ENCODE measurements at regions not wholly inside any gene's neighbourhood (a gene's known extent, or its start where the extent isn't known, plus 50 kb on each side); places are given as distances from the start of the nearest gene placed in this dataset.

- H3K4me3 ChIP-seq (ENCODE audit: low read depth, low read length), result no peak overlapping the region
- TF ChIP-seq CTCF (IDR thresholded peaks at IDR 0.05; ENCODE audit: control insufficient read depth, extremely low read depth, insufficient read depth), result no peak
- no peak for DNase-seq (ENCODE audit: low read depth)
Observed at GRCh38 chr1:213519098-213519497, 468.1 kb downstream of the RPS6KC1 start.

GRCh38 chr1:213521206-213521605 is 466.6 kb upstream of the PROX1 start:
- DNase-seq (ENCODE audit: low read depth), result no peak
- no peak overlapping the region for H3K4me3 ChIP-seq (ENCODE audit: low read depth, low read length)
- TF ChIP-seq CTCF (IDR thresholded peaks at IDR 0.05; ENCODE audit: control insufficient read depth, extremely low read depth, insufficient read depth), result no peak

- H3K4me3 ChIP-seq (ENCODE audit: low read depth, low read length), result no peak overlapping the region
- no peak for TF ChIP-seq CTCF (IDR thresholded peaks at IDR 0.05; ENCODE audit: control insufficient read depth, extremely low read depth, insufficient read depth)
- DNase-seq (ENCODE audit: low read depth), result no peak
Observed at GRCh38 chr1:213523781-213524398, 463.9 kb upstream of the PROX1 start.

- no peak for TF ChIP-seq CTCF (IDR thresholded peaks at IDR 0.05; ENCODE audit: control insufficient read depth, extremely low read depth, insufficient read depth)
Observed at GRCh38 chr1:213526306-213526705, 461.5 kb upstream of the PROX1 start.

DNA sequence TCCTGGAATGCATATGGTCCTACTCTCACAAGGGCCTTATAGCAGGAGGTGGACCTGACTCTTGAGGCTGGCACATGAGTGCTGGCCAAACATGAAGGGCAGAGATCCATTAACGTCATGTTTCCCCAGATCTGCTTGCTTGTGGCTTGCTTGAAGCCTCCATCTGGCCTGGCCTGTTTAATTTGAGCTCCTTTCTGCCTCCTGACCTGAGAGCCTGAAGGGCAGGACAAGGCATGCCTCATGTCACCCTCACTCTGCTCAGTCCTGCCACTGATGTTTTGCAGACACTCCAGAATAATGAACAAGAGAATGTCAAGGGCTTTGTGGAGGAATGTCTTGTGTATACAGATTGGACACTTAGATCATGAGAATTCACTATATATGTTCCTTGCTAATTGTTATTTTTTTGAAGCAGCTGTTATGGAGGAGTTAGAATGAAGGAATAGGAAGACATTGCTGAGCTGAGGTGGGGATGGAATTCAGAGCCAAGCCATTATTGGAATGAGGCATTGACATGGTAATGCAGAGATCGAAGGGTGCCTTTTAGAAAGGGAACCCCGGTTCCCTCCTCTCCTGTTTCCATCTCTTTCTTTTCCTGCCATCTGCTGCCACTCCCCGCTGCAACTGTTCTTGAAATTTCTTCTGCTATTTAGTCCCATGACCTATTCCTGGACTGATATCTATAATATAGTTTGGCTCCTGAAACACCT is 457.0 kb upstream of the PROX1 start:
- no peak for TF ChIP-seq CTCF (IDR thresholded peaks at IDR 0.05; ENCODE audit: control insufficient read depth, extremely low read depth, insufficient read depth)
- H3K4me3 ChIP-seq (ENCODE audit: low read depth, low read length), result no peak overlapping the region
- no peak for DNase-seq (ENCODE audit: low read depth)

More at GRCh38 chr1:213526306-213526705, 461.5 kb upstream of the PROX1 start:
- H3K4me3 ChIP-seq (ENCODE audit: low read depth, low read length), result no peak overlapping the region
- no peak for DNase-seq (ENCODE audit: low read depth)

- no peak overlapping the region for H3K4me3 ChIP-seq (ENCODE audit: low read depth, low read length)
- no peak for DNase-seq (ENCODE audit: low read depth)
- TF ChIP-seq CTCF (IDR thresholded peaks at IDR 0.05; ENCODE audit: control insufficient read depth, extremely low read depth, insufficient read depth), result no peak
Observed at GRCh38 chr1:213531369-213532310, 456.1 kb upstream of the PROX1 start.
